ENCODE measurements at regions not wholly inside any gene's neighbourhood (a gene's known extent, or its start where the extent isn't known, plus 50 kb on each side); places are given as distances from the start of the nearest gene placed in this dataset.

DNA sequence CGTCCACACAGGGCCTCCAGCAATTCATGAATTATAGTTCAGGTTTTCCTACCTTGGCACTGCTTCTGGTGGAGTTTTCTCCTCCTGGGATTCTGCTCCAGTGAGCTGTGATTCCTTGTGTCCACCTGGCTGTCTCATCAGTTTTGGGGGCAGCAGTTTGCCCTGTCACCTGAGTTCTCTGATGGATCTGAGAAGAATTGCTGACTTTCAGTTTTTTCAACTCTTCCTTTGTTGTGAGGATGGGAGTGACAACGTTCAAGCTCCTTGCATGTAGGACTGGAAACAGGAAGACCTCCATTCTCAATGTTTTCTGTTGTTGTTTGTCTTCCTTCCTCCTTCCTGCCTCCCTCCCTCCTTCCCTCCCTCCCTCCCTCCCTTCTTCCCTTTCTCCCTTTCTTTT, 359.0 kb downstream of the TSN start:
- DNase-seq (ENCODE audit: low spot score): no peak

GRCh38 chr2:122117371-122117770, 361.9 kb downstream of the TSN start:
- DNase-seq (ENCODE audit: low spot score): no peak

GRCh38 chr2:122129399-122129798, 373.9 kb downstream of the TSN start:
- no peak for DNase-seq (ENCODE audit: low spot score)

GRCh38 chr2:122132147-122132691, 376.8 kb downstream of the TSN start:
- DNase-seq (ENCODE audit: low spot score): no peak

GRCh38 chr2:122135021-122135937, 379.8 kb downstream of the TSN start:
- DNase-seq (ENCODE audit: low spot score): no peak

DNA sequence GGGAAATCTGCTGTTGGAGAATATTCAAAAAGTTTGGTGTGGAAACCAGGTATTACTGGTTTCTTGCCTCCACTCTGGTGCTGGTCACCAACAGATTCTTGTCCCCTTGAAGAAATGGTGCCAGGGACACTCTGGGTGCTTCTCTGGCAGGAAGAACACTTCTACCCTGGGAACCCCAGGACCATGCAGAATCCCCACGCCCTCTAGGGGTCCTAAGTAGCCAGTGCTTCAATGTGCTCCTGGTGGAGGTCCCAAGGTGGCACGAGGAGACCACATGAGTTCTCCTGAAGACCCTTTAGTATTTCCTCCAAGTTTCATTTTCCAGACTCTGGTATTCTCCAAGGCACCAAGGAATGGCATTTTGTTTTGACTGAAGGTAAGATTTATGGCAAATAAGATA, 380.6 kb downstream of the TSN start:
- DNase-seq (ENCODE audit: low spot score): peak; percentile 15

DNA sequence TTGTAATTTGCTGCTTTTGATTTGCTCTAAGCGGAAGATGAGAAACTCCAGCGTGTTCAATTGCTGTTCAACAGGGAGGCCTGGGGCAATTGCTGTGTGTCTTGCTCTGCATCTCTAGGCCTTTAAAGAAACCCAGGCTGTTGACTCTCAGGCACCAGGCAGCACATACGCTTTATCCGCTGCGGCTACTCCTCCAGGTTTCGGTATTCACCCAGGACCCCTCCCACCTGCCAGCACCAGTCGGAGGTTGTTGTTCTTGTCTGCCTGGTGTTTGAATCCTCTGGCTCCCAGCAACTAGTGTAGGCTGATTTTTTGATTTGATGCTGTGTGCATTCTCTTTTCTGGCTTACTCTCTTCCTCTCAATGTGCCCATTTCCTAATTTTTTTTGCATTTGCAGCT, 383.1 kb downstream of the TSN start:
- DNase-seq (ENCODE audit: low spot score): no peak

- DNase-seq (ENCODE audit: low spot score): no peak
These were observed 384.4 kb downstream of the TSN start for GRCh38 chr2:122139739-122140420.

- DNase-seq (ENCODE audit: low spot score): no peak
These were observed 389.4 kb downstream of the TSN start for GRCh38 chr2:122144884-122145283.

GRCh38 chr2:122145856-122146255, 390.4 kb downstream of the TSN start:
- no peak for DNase-seq (ENCODE audit: low spot score)

DNA sequence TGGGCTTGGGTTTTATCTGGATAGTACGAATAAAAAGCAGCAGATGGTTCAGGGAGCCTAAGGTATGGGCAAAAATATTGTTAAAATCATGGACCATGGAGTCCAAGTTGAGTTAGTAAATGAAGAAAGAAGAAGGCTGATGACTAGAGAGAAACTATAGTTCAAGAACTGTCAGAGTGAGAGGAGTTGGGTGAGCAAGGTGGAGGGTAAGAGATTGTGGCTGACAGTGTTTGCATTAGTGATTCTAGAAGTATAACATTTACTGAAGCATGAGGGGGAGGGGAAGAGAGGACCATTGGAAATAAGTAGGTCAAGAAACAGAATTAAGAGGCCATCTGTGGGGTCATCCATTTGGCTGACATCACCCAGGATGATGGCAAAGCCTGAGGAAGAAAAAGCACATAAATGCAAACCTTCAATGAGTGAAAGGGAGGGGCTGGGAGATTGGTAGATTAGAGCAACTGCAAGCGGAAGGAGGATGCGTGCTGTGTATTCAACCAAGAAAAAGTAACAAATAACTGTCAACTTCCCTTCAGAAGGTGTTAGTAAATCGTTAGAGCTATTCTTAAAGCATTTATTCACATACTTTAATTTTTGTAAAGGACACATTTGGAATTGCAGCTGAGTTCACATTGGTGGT, 392.8 kb downstream of the TSN start:
- no peak for DNase-seq (ENCODE audit: low spot score)

- DNase-seq (ENCODE audit: low spot score): no peak
These were observed 395.3 kb downstream of the TSN start for GRCh38 chr2:122150524-122151280.

- no peak for DNase-seq (ENCODE audit: low spot score)
These were observed 397.1 kb downstream of the TSN start for GRCh38 chr2:122152571-122152970.

- no peak for DNase-seq (ENCODE audit: low spot score)
These were observed 400.9 kb downstream of the TSN start for GRCh38 chr2:122156176-122156890.

DNA sequence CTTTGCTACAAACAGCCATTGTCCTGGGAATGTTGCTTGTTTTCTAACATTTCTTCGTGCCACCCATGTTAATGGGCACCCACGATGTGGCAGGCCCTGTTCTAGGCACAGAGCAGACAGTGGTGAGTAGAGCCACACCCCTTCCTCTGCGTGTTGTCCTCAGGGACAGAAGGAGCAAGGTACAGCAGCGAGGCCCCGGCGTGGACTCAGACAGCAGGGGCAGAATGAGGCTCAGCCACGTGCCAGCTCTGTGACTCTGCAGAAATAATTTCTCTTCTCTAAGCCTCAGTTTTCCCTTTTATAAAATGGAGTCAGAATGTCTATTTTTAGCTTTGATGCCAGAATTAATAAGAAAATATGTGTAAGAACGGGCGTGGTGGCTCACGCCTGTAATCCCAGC, 401.7 kb downstream of the TSN start:
- DNase-seq (ENCODE audit: low spot score): no peak

DNA sequence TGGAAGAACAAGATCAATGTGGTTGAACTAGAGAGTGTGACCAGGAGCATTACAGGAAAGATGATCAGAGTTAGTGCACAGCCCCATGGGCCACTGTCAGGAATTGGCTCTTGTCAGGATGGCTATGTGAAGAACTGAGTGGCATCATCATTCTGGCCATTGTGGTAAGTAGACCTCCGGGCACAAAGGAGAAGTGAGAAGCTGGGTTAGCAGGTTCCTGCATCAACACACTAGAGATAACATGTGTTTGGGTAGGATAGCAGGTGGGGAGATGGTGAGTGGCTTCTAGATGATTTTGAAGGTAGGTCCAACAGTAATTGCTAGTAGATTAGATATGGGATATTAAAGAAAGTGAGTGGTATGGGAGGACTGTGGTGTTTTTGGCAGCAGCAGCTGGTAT, 408.2 kb downstream of the TSN start:
- DNase-seq (ENCODE audit: low spot score): no peak

GRCh38 chr2:122164964-122165363, 409.5 kb downstream of the TSN start:
- no peak for DNase-seq (ENCODE audit: low spot score)

GRCh38 chr2:122166820-122167219, 411.4 kb downstream of the TSN start:
- no peak for DNase-seq (ENCODE audit: low spot score)

DNA sequence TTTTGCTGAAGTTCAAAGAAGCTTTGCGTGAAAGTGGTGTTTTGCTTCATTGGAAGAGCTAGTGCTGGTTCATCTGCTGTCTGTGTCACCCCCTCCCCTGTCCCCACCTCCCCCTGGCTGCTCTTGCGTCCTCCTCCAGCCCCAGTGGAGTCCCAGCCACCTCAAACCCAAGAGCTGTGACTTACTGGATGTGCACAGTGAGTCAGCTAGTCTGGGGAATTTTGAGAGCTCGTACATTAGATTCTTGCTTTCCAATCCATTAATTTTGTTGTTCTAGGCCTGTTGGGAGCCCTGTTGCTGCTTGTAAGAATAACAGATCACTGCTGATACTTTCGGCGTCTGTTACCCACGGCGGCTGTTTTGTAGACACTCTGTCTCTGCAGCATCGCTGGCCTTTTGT, 412.1 kb downstream of the TSN start:
- DNase-seq (ENCODE audit: low spot score): no peak

DNA sequence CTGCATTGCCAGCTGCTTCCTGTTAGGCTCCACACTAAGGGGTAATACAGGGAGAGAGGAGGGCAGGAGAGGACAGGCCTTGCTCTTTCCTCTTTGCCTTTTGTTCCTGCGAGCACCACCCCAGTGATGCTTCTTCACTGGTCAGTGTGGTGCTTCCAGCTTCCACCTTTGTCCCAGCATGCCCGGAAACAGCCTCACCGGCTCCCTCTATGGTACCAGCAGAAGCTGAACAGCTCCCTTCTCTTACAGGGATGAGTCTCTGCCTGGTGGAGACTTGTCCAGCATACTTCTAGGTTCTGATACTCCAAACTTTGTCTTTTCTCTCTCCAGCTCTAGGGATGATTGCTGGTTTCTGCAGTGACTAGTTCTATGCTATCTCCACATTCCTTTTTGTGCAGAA, 413.3 kb downstream of the TSN start:
- no peak for DNase-seq (ENCODE audit: low spot score)

DNA sequence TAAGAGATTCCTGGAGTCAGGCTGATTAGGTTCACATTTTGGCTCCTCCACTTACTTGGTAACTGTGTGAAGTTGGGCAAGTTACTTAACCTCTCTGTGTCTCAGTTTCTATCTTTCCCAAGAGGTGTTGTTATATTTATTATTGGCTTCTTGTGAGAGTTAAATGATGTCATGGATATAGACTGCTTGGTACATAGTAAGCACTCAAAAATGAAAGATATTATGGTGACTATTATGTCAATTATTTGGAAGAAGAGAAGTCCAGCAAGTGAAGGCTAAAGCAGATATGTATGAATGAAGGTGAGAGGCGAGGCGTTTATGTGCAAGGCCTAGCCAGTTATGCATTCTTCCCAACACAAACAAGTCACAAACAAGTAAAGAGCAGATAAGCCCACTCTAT, 417.4 kb downstream of the TSN start:
- no peak for DNase-seq (ENCODE audit: low spot score)

Data from COLO829 (cell line).